ENCODE measurements at regions not wholly inside any gene's neighbourhood (a gene's known extent, or its start where the extent isn't known, plus 50 kb on each side); places are given as distances from the start of the nearest gene placed in this dataset.

- no peak for DNase-seq (ENCODE audit: extremely low spot score in 2 of 2)
- Histone ChIP-seq H3K4me1 (no peaks in the 10 kb centered on the region), H3K36me3 (no peaks in the 10 kb centered on the region), H3K27me3 (no peaks in the 10 kb centered on the region), H3K27ac (no peak overlapping the region), H3K9me3 (no peaks in the 10 kb centered on the region), H3K4me3 (no peak overlapping the region)
- no peak for TF ChIP-seq CTCF (IDR thresholded peaks at IDR 0.05)
- TF ChIP-seq POLR2A (IDR thresholded peaks at IDR 0.05), result no peak
- no peak for TF ChIP-seq POLR2AphosphoS5 (IDR thresholded peaks at IDR 0.05; ENCODE audit: insufficient read depth in 1 of 2, low read depth in 1 of 2)
- intact Hi-C loops (cut with DNase I), result no loop called here
Measured at GRCh38 chr16:64292161-64292560, 829.7 kb downstream of the CDH11 start.

- no peaks in the 10 kb centered on the region for H3K4me1 ChIP-seq
- no peak for DNase-seq (ENCODE audit: extremely low spot score in 2 of 2)
- intact Hi-C loops (cut with DNase I), result no loop called here
- H3K9me3 ChIP-seq, result no peaks in the 10 kb centered on the region
- TF ChIP-seq CTCF (IDR thresholded peaks at IDR 0.05) (no peak), POLR2A (IDR thresholded peaks at IDR 0.05) (no peak), POLR2AphosphoS5 (IDR thresholded peaks at IDR 0.05; ENCODE audit: insufficient read depth in 1 of 2, low read depth in 1 of 2) (no peak)
- H3K4me3 ChIP-seq, result no peak overlapping the region
- no peaks in the 10 kb centered on the region for H3K36me3 ChIP-seq
- H3K27ac ChIP-seq, result no peak overlapping the region
- H3K27me3 ChIP-seq, result no peaks in the 10 kb centered on the region
Measured at GRCh38 chr16:64290461-64290860, 831.4 kb downstream of the CDH11 start.

- Histone ChIP-seq H3K4me1 (no peaks in the 10 kb centered on the region), H3K4me3 (no peak overlapping the region), H3K27ac (no peak overlapping the region), H3K9me3 (no peaks in the 10 kb centered on the region), H3K36me3 (no peaks in the 10 kb centered on the region), H3K27me3 (no peaks in the 10 kb centered on the region)
- TF ChIP-seq POLR2AphosphoS5 (IDR thresholded peaks at IDR 0.05; ENCODE audit: insufficient read depth in 1 of 2, low read depth in 1 of 2) (no peak), CTCF (IDR thresholded peaks at IDR 0.05) (no peak), POLR2A (IDR thresholded peaks at IDR 0.05) (no peak)
- no peak for DNase-seq (ENCODE audit: extremely low spot score in 2 of 2)
- intact Hi-C loops (cut with DNase I), result no loop called here
Measured at GRCh38 chr16:64287655-64288528, 834.0 kb downstream of the CDH11 start.

GRCh38 chr16:64282181-64282580, 839.7 kb downstream of the CDH11 start:
- Histone ChIP-seq H3K27ac (no peak overlapping the region), H3K36me3 (no peaks in the 10 kb centered on the region), H3K4me1 (no peaks in the 10 kb centered on the region), H3K9me3 (no peaks in the 10 kb centered on the region), H3K27me3 (no peaks in the 10 kb centered on the region), H3K4me3 (no peak overlapping the region)
- no peak for DNase-seq (ENCODE audit: extremely low spot score in 2 of 2)
- intact Hi-C loops (cut with DNase I), result no loop called here
- no peak for TF ChIP-seq POLR2AphosphoS5 (IDR thresholded peaks at IDR 0.05; ENCODE audit: insufficient read depth in 1 of 2, low read depth in 1 of 2)
- TF ChIP-seq POLR2A (IDR thresholded peaks at IDR 0.05), result no peak
- no peak for TF ChIP-seq CTCF (IDR thresholded peaks at IDR 0.05)

GRCh38 chr16:64280317-64280716, 841.5 kb downstream of the CDH11 start:
- no peak for DNase-seq (ENCODE audit: extremely low spot score in 2 of 2)
- H3K4me1 ChIP-seq, result no peaks in the 10 kb centered on the region
- TF ChIP-seq POLR2A (IDR thresholded peaks at IDR 0.05), result no peak
- TF ChIP-seq CTCF (IDR thresholded peaks at IDR 0.05), result no peak
- TF ChIP-seq POLR2AphosphoS5 (IDR thresholded peaks at IDR 0.05; ENCODE audit: insufficient read depth in 1 of 2, low read depth in 1 of 2), result no peak
- no peaks in the 10 kb centered on the region for H3K36me3 ChIP-seq
- no peaks in the 10 kb centered on the region for H3K9me3 ChIP-seq
- H3K27me3 ChIP-seq, result no peaks in the 10 kb centered on the region
- H3K4me3 ChIP-seq, result no peak overlapping the region
- H3K27ac ChIP-seq, result no peak overlapping the region
- intact Hi-C loops (cut with DNase I), result no loop called here

Measured in vagina (tissue), 2 donors.